ENCODE measurements at regions not wholly inside any gene's neighbourhood (a gene's known extent, or its start where the extent isn't known, plus 50 kb on each side); places are given as distances from the start of the nearest gene placed in this dataset.
"Not testable (repeated sequence)": the region's sequence is repeated elsewhere in the genome, so short reads cannot be mapped to it uniquely, and the experiment has no call there.

DNA sequence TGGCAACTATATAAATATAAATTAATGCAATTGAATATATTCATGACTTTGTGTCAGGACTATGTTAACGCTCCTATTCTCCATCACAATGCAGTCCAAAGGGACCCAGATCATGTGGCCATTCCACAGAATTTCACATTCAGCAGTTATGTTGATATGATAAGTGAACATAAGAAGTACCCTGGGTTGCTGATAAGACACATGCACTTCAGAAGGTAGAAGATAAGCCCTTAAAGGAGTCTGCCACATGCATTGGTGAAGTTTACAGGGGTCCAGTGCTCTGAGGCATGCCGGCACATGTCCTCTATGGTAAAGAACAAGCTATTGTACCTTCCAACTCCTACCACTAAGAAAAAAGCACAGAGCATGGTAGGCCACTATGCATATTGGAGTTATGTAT lies 76.4 kb downstream of the PHAX start:
- peak overlapping the region in 1 of 9 donors; percentile 14 for H3K27ac Mint-ChIP-seq
- intact Hi-C loops (cut with micrococcal nuclease), result loop anchor here in 1 of 2 donors (5.0 kb wide), 1 partner anchor 765 kb away; no protein-coding TSS in a partner anchor
- H3K9me3 ChIP-seq (ENCODE audit: control insufficient read depth in 2 of 3, low read length in 3 of 3), result no peaks in the 10 kb centered on the region
- POLR2A ChIA-PET, result interaction anchor here (0.5 to 1.9 kb wide), 3 partner anchors 99 to 329 kb away, joined by 3 to 8 read pairs (median 5); no protein-coding TSS in a partner anchor
- no peaks in the 10 kb centered on the region for H3K27me3 ChIP-seq (ENCODE audit: control insufficient read depth in 2 of 2, insufficient read depth in 2 of 2, low read length in 2 of 2)
- no peaks in the 10 kb centered on the region for H3K4me1 ChIP-seq (ENCODE audit: control insufficient read depth in 2 of 2, insufficient read depth in 2 of 2, low read length in 2 of 2)
- H3K36me3 ChIP-seq (ENCODE audit: control insufficient read depth in 2 of 3, insufficient read depth in 3 of 3, low read length in 3 of 3), result no peaks in the 10 kb centered on the region
- H3K4me3 ChIP-seq (ENCODE audit: low read length), result no peak overlapping the region
- ATAC-seq (no peak), DNase-seq (no peak)
- H3K4me3 Mint-ChIP-seq, result no peak overlapping the region
- no peaks in the 10 kb centered on the region for H3K36me3 Mint-ChIP-seq
- no peak overlapping the region for H3K27ac ChIP-seq (ENCODE audit: low read depth, low read length)
- peaks cover 0 to 1% (median 0%) of the 10 kb centered on the region in 11 donors for H3K9me3 Mint-ChIP-seq
- CTCF ChIA-PET, result interaction anchor here (0.5 to 8.0 kb wide), 10 partner anchors 19 to 639 kb away, joined by 3 to 95 read pairs (median 4); partner anchors contain the start of gene LMNB1
- H3K4me1 Mint-ChIP-seq, result peaks cover 4 to 19% (median 5%) of the 10 kb centered on the region in 7 donors
- H3K27me3 Mint-ChIP-seq, result no peaks in the 10 kb centered on the region

DNA sequence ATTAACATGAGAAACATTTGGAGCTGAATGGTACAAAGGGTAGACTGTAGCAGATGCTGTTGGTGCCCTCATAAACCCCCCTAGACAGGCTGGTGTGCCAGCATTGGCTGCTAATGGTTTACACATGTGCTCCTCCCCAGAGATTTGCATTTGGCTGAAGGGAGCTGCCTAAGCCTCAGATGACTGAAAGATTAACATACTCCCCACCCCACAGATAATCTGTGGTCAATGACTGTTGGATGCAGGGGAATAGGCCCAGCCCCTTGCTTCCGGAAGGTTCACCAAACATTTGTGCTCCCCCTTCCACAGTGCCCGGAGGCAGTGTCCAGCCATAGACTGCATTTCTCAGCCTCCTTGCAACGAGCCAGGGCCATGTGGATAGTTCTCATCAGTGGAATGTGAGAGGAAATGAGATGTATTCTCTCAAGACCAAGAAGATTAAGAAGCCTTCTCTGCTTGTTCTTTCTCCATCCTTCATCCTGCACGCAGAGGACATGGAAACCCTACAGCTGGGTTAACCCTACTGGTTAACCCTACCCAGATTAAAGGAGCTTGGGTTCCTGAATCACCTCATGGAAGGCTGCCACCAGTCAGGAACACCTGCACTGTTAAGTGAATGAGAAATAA lies 79.6 kb downstream of the PHAX start:
- intact Hi-C loops (cut with micrococcal nuclease), result no loop called here

DNA sequence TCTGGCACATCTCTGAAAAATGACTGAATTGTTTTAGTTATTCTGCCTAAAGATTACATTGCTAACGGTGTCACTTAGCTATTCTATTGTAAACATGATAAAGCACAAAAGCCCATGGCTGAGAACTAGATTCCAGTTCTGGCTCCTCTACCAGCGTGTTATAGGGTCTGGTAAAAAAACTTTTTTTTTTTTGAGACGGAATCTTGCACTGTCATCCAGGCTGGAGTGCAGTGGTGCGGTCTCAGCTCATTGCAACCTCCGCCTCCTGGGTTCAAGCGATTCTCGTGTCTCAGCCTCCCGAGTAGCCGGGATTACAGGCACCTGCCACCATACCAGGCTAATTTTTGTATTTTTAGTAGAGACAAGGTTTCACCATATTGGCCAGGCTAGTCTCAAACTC lies 80.6 kb downstream of the PHAX start:
- H3K36me3 ChIP-seq (ENCODE audit: control insufficient read depth in 2 of 3, insufficient read depth in 3 of 3, low read length in 3 of 3); DNase-seq; ATAC-seq; H3K9me3 Mint-ChIP-seq; H3K27ac Mint-ChIP-seq; H3K36me3 Mint-ChIP-seq; H3K27me3 Mint-ChIP-seq; H3K4me1 ChIP-seq (ENCODE audit: control insufficient read depth in 2 of 2, insufficient read depth in 2 of 2, low read length in 2 of 2); H3K27me3 ChIP-seq (ENCODE audit: control insufficient read depth in 2 of 2, insufficient read depth in 2 of 2, low read length in 2 of 2); H3K4me3 Mint-ChIP-seq; H3K9me3 ChIP-seq (ENCODE audit: control insufficient read depth in 2 of 3, low read length in 3 of 3); H3K4me3 ChIP-seq (ENCODE audit: low read length); H3K27ac ChIP-seq (ENCODE audit: low read depth, low read length); intact Hi-C loops (cut with micrococcal nuclease): not testable (repeated sequence)
- POLR2A ChIA-PET, result interaction anchor here (1.8 kb wide), 1 partner anchor 99 kb away, joined by 4 read pairs; no protein-coding TSS in a partner anchor
- CTCF ChIA-PET, result interaction anchor here (8.0 kb wide), 1 partner anchor 98 kb away, joined by 95 read pairs; the partner anchor contains the start of gene LMNB1
- peaks cover 7 to 37% (median 10%) of the 10 kb centered on the region in 7 donors for H3K4me1 Mint-ChIP-seq

More for the DNA sequence above, 79.6 kb downstream of the PHAX start:
- no peak for DNase-seq
- ChIA-PET POLR2A (interaction anchor here (1.8 kb wide), 1 partner anchor 100 kb away, joined by 4 read pairs; no protein-coding TSS in a partner anchor), CTCF (interaction anchor here (0.7 to 8.0 kb wide), 3 partner anchors 22 to 129 kb away, joined by 3 to 95 read pairs (median 3); partner anchors contain the start of gene LMNB1)
- Mint-ChIP-seq H3K9me3 (no peaks in the 10 kb centered on the region), H3K27ac (no peak overlapping the region), H3K27me3 (peaks cover 0 to 6% (median 0%) of the 10 kb centered on the region in 5 donors), H3K36me3 (no peaks in the 10 kb centered on the region), H3K4me3 (no peak overlapping the region), H3K4me1 (peaks cover 9 to 36% (median 11%) of the 10 kb centered on the region in 7 donors)
- Histone ChIP-seq H3K4me3 (ENCODE audit: low read length) (no peak overlapping the region), H3K27ac (ENCODE audit: low read depth, low read length) (no peak overlapping the region), H3K9me3 (ENCODE audit: control insufficient read depth in 2 of 3, low read length in 3 of 3) (no peaks in the 10 kb centered on the region), H3K36me3 (ENCODE audit: control insufficient read depth in 2 of 3, insufficient read depth in 3 of 3, low read length in 3 of 3) (no peaks in the 10 kb centered on the region), H3K27me3 (ENCODE audit: control insufficient read depth in 2 of 2, insufficient read depth in 2 of 2, low read length in 2 of 2) (no peaks in the 10 kb centered on the region), H3K4me1 (ENCODE audit: control insufficient read depth in 2 of 2, insufficient read depth in 2 of 2, low read length in 2 of 2) (no peaks in the 10 kb centered on the region)
- ATAC-seq, result peak; percentile 44

DNA sequence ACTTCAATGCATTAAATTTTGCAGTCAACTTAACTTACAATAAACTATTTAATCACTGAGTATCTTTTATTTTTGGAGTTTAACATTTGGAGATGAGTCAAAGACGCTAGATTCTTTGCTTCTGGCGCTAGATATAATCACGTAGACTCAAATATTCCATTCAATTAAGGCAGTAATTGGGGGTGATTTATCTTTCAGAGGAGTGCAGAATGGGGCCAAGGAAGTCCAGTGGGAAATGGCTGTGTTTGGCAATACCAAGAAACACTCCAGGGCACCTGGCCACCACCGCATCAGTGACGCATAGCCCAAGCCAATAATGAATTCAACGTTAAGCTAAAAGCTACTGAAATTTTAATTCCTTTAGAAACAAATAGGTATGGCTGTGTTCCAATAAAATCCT lies 81.2 kb downstream of the PHAX start:
- Histone ChIP-seq H3K4me3 (ENCODE audit: low read length) (no peak overlapping the region), H3K27me3 (ENCODE audit: control insufficient read depth in 2 of 2, insufficient read depth in 2 of 2, low read length in 2 of 2) (no peaks in the 10 kb centered on the region), H3K27ac (ENCODE audit: low read depth, low read length) (no peak overlapping the region), H3K36me3 (ENCODE audit: control insufficient read depth in 2 of 3, insufficient read depth in 3 of 3, low read length in 3 of 3) (no peaks in the 10 kb centered on the region), H3K4me1 (ENCODE audit: control insufficient read depth in 2 of 2, insufficient read depth in 2 of 2, low read length in 2 of 2) (no peaks in the 10 kb centered on the region), H3K9me3 (ENCODE audit: control insufficient read depth in 2 of 3, low read length in 3 of 3) (no peaks in the 10 kb centered on the region)
- H3K4me1 Mint-ChIP-seq, result peaks cover 5 to 38% (median 8%) of the 10 kb centered on the region in 7 donors
- no peak overlapping the region for H3K4me3 Mint-ChIP-seq
- ChIA-PET POLR2A (no interaction called here), CTCF (no interaction called here)
- DNase-seq (no peak), ATAC-seq (no peak)
- no peak overlapping the region for H3K27ac Mint-ChIP-seq
- no peaks in the 10 kb centered on the region for H3K9me3 Mint-ChIP-seq
- H3K36me3 Mint-ChIP-seq, result no peaks in the 10 kb centered on the region
- peaks cover 0 to 6% (median 0%) of the 10 kb centered on the region in 5 donors for H3K27me3 Mint-ChIP-seq
- intact Hi-C loops (cut with micrococcal nuclease), result no loop called here

DNA sequence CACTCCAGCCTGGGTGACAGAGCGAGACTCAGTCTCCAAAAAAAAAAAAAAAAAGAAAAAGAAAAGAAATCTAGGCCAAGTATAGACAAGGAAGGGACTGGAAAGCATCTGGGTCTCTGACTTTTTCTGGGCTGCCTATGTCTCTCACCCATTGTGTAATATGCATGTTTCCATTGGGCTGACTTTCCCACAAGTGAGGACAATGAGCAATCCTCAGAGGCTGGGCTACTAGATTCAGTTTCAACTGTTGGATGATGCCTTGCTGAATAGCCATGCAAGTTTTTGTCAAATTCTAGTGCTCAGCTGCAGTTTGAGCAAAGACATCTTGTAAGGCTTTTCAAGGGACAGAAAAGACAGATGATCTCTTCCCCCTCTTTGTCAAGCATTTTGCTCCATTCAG lies 82.1 kb downstream of the PHAX start:
- ATAC-seq (no peak), DNase-seq (no peak)
- no peak overlapping the region for H3K27ac ChIP-seq (ENCODE audit: low read depth, low read length)
- H3K4me3 Mint-ChIP-seq, result no peak overlapping the region
- no peaks in the 10 kb centered on the region for H3K9me3 ChIP-seq (ENCODE audit: control insufficient read depth in 2 of 3, low read length in 3 of 3)
- peaks cover 5 to 38% (median 8%) of the 10 kb centered on the region in 7 donors for H3K4me1 Mint-ChIP-seq
- H3K4me3 ChIP-seq (ENCODE audit: low read length), result no peak overlapping the region
- H3K36me3 Mint-ChIP-seq, result no peaks in the 10 kb centered on the region
- H3K9me3 Mint-ChIP-seq, result peaks cover 0 to 1% (median 0%) of the 10 kb centered on the region in 11 donors
- H3K27me3 Mint-ChIP-seq, result peaks cover 0 to 6% (median 0%) of the 10 kb centered on the region in 5 donors
- POLR2A ChIA-PET, result no interaction called here
- intact Hi-C loops (cut with micrococcal nuclease), result no loop called here
- H3K4me1 ChIP-seq (ENCODE audit: control insufficient read depth in 2 of 2, insufficient read depth in 2 of 2, low read length in 2 of 2), result no peaks in the 10 kb centered on the region
- H3K27ac Mint-ChIP-seq, result no peak overlapping the region
- no peaks in the 10 kb centered on the region for H3K36me3 ChIP-seq (ENCODE audit: control insufficient read depth in 2 of 3, insufficient read depth in 3 of 3, low read length in 3 of 3)
- CTCF ChIA-PET, result no interaction called here
- no peaks in the 10 kb centered on the region for H3K27me3 ChIP-seq (ENCODE audit: control insufficient read depth in 2 of 2, insufficient read depth in 2 of 2, low read length in 2 of 2)

DNA sequence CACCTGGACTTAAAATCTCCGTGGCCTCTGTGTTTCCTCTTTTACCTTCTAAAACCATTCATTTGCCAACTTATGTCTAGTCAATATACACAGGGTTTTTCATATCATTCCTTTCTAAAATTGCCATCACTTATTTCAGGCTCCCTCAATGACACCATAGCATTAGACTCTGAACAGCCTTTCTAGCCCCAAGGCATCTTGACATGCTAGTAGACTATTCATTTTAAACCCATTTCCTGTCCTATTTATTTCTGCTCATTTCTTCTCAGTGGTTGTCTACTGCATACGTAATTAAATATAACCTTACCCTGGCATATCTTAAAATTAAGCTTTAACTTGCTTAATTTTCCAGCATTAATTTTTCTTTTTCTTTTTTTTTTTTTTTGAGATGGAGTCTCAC lies 83.2 kb downstream of the PHAX start:
- POLR2A ChIA-PET, result no interaction called here
- Histone ChIP-seq H3K27me3 (ENCODE audit: control insufficient read depth in 2 of 2, insufficient read depth in 2 of 2, low read length in 2 of 2) (no peaks in the 10 kb centered on the region), H3K27ac (ENCODE audit: low read depth, low read length) (no peak overlapping the region), H3K9me3 (ENCODE audit: control insufficient read depth in 2 of 3, low read length in 3 of 3) (no peaks in the 10 kb centered on the region), H3K36me3 (ENCODE audit: control insufficient read depth in 2 of 3, insufficient read depth in 3 of 3, low read length in 3 of 3) (no peaks in the 10 kb centered on the region), H3K4me1 (ENCODE audit: control insufficient read depth in 2 of 2, insufficient read depth in 2 of 2, low read length in 2 of 2) (no peaks in the 10 kb centered on the region), H3K4me3 (ENCODE audit: low read length) (no peak overlapping the region)
- H3K4me1 Mint-ChIP-seq, result peaks cover 5 to 38% (median 8%) of the 10 kb centered on the region in 7 donors
- H3K27ac Mint-ChIP-seq, result no peak overlapping the region
- H3K27me3 Mint-ChIP-seq, result peaks cover 0 to 6% (median 0%) of the 10 kb centered on the region in 5 donors
- intact Hi-C loops (cut with micrococcal nuclease), result no loop called here
- H3K4me3 Mint-ChIP-seq, result no peak overlapping the region
- peaks cover 0 to 1% (median 0%) of the 10 kb centered on the region in 11 donors for H3K9me3 Mint-ChIP-seq
- H3K36me3 Mint-ChIP-seq, result no peaks in the 10 kb centered on the region
- no peak for ATAC-seq
- CTCF ChIA-PET, result interaction anchor here (0.7 kb wide), 1 partner anchor 27 kb away, joined by 3 read pairs; no protein-coding TSS in a partner anchor
- no peak for DNase-seq

Measured in naive thymus-derived CD4-positive, alpha-beta T cell (primary cell).